GM19467 (cell line): ENCODE measurements at regions not wholly inside any gene's neighbourhood (a gene's known extent, or its start where the extent isn't known, plus 50 kb on each side); places are given as distances from the start of the nearest gene placed in this dataset.

Source experiments
- ATAC-seq: cut with Tn5 transposase; IDR thresholded peaks from one replicate; pipeline ENCODE4 v1.9.1; 2021; ENCODE audit warnings: mild to moderate bottlenecking, moderate library complexity; ENCODE audit not compliant: unreplicated experiment

DNA sequence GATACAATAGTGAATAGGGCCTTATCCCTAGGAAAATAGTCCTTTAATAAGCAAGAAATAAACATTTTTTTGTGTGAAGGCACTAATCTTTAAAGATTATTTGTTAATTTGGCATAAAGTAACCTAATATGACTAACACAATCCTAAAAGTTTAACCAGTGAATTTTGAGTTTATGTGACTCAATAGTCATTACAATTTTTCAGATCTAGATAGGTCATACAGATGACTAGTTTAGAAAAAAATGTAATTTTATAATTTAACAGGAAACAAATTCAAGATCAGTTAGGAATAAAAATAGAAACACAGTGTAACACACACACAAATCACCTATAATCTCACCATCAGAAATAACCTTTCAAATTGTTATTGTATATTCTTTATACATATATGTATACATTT is 620.7 kb upstream of the ALCAM start:
- no peak for ATAC-seq

- ATAC-seq: no peak
These were observed 616.1 kb upstream of the ALCAM start for GRCh38 chr3:104750581-104750980.

- no peak for ATAC-seq
These were observed 610.9 kb upstream of the ALCAM start for GRCh38 chr3:104755791-104756190.

GRCh38 chr3:104763007-104763406 is 603.7 kb upstream of the ALCAM start:
- ATAC-seq: no peak

- no peak for ATAC-seq
These were observed 602.2 kb upstream of the ALCAM start for GRCh38 chr3:104764496-104764895.

DNA sequence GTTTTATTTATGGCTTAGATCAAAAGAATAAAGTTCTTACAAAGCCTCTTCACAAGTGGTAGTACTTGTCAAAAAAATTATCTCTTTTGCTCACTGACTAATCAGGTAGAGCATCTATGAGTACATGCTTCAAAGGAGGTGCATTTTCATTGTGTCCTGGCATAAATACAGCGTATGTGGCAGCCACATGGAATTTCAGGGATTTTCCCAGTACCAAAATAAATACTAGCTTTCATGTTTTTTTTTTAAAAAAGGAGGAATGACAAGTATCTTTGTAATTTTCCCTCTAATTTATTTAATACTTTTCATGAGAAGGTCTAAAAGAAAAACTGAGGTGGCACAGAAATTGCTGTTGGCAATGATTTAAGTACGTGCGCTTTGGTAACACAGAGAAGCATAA is 597.8 kb upstream of the ALCAM start:
- ATAC-seq: no peak

- no peak for ATAC-seq
These were observed 587.4 kb upstream of the ALCAM start for GRCh38 chr3:104779324-104779723.

DNA sequence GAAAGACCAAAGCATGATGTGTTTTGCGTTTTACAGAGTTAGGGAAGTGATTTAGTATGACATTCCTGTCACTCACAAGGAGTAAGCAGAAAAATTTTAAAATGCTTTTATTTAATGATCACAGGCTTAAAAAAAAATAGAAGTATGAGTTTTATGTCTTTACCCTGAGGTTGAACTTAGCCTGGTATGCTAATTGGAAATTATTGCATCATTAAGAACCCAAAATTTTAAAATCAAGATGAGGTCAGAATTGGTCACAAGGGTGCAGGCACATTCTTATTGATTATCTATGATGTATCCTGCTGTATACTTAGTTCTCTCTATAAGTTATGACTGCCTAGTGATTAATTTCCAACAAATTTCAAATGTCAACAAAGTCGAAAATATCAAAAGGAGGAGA is 585.6 kb upstream of the ALCAM start:
- no peak for ATAC-seq

DNA sequence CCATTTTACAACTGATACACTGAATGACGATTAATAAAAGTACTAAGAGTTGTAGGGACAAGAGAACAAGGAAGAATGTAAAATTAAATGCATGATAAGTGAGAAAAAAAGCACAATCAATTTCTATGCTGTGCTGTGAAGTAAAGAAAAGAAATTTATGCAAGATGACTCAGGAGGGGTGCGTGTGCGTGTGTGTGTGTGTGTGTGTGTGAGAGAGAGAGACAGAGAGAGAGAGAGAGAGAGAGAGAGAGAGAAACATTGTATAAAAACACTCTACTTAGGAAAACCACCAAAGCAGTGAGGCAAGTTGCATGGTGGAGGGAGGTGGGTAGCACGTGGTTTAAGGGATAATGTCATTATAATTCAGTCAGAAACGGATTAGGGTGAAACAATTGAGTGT is 580.8 kb upstream of the ALCAM start:
- ATAC-seq: no peak

DNA sequence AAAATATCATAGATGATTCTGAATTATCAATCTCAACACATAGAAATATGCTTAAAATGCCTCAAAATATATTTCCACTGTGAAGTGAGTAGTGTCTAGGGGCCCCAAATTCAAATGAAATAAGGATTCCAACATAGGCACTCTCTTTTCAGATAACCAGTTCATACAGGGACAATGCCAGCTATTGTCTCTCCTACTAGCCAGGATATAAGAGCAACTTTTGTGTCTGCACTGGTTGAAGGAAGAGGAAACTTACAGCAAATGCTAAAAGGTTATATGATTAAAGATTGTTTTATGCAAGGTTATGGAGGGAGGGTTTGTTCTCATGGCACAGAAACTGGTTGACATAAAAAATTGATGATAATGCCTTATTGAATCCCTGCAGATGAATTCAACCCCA is 579.4 kb upstream of the ALCAM start:
- no peak for ATAC-seq

GRCh38 chr3:104788807-104789206 is 577.9 kb upstream of the ALCAM start:
- no peak for ATAC-seq

- ATAC-seq: no peak
These were observed 575.4 kb upstream of the ALCAM start for GRCh38 chr3:104791331-104791730.

DNA sequence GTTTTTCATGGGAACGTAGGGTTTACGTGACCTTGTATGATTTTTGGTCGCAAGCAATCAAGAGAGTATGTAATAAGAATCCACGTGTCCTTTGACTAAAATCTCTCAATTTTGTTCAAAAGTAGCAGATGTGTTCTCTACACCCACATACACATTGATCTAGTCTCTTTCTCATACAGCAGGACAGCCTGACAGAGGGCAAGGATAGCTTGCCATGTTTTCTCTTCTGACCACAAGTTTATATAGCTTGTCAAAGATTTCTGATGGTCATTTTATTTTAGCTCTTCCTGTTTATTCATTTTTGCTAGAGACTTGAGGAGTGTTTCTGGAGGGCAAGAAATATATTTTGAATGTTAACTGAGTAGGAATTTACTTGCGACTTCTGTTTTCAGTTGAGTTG is 570.2 kb upstream of the ALCAM start:
- ATAC-seq: no peak

DNA sequence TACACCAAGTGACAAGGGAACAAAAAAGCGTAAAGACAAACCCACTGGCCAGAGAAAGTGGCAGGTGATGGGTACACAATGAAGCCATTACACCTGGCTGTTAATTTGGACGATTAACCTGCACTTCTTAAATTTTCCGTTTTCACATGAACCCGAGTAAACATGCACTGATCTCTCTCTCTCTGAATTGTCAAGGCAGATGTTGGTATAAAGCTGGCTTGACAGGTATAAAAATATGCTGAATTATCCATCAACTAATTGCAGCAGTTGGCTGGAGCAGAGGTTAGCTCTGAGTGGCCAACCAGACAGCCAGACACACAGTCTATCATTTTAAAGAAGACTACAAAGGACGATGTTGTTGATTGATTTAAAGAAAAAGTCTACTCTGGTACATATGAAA is 561.7 kb upstream of the ALCAM start:
- ATAC-seq: no peak

- ATAC-seq: no peak
These were observed 561.2 kb upstream of the ALCAM start for GRCh38 chr3:104805508-104805907.

DNA sequence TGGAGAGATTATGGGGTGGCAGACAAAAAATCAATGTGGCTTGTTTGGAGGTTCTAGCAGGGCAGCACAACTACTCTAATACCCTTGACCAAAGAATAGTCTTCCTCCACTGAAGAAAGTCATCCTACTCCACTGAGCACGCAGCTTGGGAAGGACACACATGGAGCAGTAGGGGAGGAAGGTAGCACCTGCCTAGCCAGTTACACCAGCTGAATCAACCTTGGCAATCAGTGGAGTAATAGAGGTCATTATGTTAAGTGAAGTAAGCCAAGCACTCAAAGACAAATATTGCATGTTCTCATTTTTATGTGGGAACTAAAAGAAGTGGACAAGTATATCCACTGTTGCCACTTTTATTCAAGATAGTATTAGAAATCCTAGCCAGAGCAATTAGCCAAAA is 555.8 kb upstream of the ALCAM start:
- no peak for ATAC-seq

GRCh38 chr3:104816008-104816407 is 550.7 kb upstream of the ALCAM start:
- no peak for ATAC-seq

DNA sequence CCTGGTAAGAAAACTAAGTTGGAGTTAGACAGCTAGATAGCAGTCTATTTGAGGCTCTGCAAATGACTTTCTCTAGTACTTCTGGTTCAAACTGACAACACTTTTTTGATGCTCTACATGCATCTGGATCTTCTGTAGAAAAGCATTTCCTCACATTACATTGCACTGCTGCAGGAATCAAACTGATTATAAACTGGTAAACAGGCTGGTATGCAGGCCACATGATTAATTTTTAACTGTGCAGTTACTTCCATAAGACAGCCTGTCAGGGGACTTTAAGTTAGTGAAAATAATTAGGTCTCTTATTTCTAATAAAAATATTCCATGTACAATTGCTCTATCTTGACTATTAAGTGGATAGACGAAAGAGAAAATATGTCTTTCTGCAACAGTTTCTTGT is 550.0 kb upstream of the ALCAM start:
- ATAC-seq: no peak

GRCh38 chr3:104819333-104819732 is 547.4 kb upstream of the ALCAM start:
- no peak for ATAC-seq

GRCh38 chr3:104820959-104821358 is 545.8 kb upstream of the ALCAM start:
- no peak for ATAC-seq

GRCh38 chr3:104825116-104825515 is 541.6 kb upstream of the ALCAM start:
- no peak for ATAC-seq

GRCh38 chr3:104831071-104831470 is 535.6 kb upstream of the ALCAM start:
- ATAC-seq: no peak

DNA sequence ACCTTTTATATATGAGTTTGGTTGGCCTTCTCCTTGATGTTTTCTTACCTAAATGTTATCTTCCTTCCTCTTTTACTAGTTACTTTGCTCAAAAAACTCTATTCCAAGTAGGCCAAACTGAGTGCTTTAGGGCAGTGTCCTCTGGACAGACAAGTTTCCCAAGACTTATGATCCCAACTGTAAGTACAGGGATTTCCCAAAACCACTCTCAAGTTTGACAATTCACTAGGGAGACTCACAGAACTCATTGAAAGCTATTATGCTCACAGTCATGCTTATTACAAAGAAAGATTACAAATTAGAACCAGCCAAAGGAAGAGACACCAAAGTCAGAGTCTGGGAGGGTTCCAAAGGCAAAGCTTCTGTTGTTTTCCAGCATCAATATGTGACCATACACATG is 534.2 kb upstream of the ALCAM start:
- ATAC-seq: no peak

GRCh38 chr3:104835376-104835775 is 531.3 kb upstream of the ALCAM start:
- no peak for ATAC-seq
